ENCODE measurements at regions not wholly inside any gene's neighbourhood (a gene's known extent, or its start where the extent isn't known, plus 50 kb on each side); places are given as distances from the start of the nearest gene placed in this dataset.
"Not testable (repeated sequence)": the region's sequence is repeated elsewhere in the genome, so short reads cannot be mapped to it uniquely, and the experiment has no call there.

- no peaks in the 10 kb centered on the region for H3F3A ChIP-seq (ENCODE audit: insufficient read depth, low read length)
- H3K9ac ChIP-seq (ENCODE audit: low read length) = no peak overlapping the region
- no peaks in the 10 kb centered on the region for H4K20me1 ChIP-seq (ENCODE audit: insufficient read depth, low read length)
- H3K27me3 ChIP-seq (replicated peaks; ENCODE audit: insufficient read depth, low read length) = no peaks in the 10 kb centered on the region
- H3K27ac ChIP-seq (ENCODE audit: low read length) = no peak overlapping the region
- no peaks in the 10 kb centered on the region for H3K9me2 ChIP-seq (replicated peaks; ENCODE audit: insufficient read depth, low read length)
- DNase-seq = no peak
- H3K4me3 ChIP-seq (ENCODE audit: low read length) = no peak overlapping the region
- H3K4me1 ChIP-seq (ENCODE audit: low read length) = no peaks in the 10 kb centered on the region
- TF ChIP-seq EZH2phosphoT487 (IDR thresholded peaks at IDR 0.05; ENCODE audit: low read length) = no peak
- TF ChIP-seq CTCF (IDR thresholded peaks at IDR 0.05; ENCODE audit: low read length) = no peak
- TF ChIP-seq EZH2 (optimal IDR thresholded peaks at IDR 0.05; ENCODE audit: low read depth, low read length) = no peak
- no peak overlapping the region for H2AFZ ChIP-seq (ENCODE audit: low read length)
- H3K36me3 ChIP-seq (replicated peaks; ENCODE audit: insufficient read depth, low read length) = no peaks in the 10 kb centered on the region
- no peak overlapping the region for H3K4me2 ChIP-seq (ENCODE audit: low read depth, low read length)
- H3K79me2 ChIP-seq (ENCODE audit: low read length) = no peaks in the 10 kb centered on the region
- no peaks in the 10 kb centered on the region for H3K9me3 ChIP-seq (replicated peaks; ENCODE audit: insufficient read depth, low read length)
Observed at GRCh38 chr16:9014389-9014788, 50.7 kb upstream of the USP7 start.

GRCh38 chr16:9015489-9015888 lies 51.8 kb upstream of the USP7 start:
- Histone ChIP-seq H3K4me2 (ENCODE audit: low read depth, low read length) (no peak overlapping the region), H3K9me3 (replicated peaks; ENCODE audit: insufficient read depth, low read length) (no peaks in the 10 kb centered on the region), H3F3A (ENCODE audit: insufficient read depth, low read length) (no peaks in the 10 kb centered on the region), H2AFZ (ENCODE audit: low read length) (no peak overlapping the region), H3K4me3 (ENCODE audit: low read length) (no peak overlapping the region), H3K9ac (ENCODE audit: low read length) (no peak overlapping the region), H4K20me1 (ENCODE audit: insufficient read depth, low read length) (no peaks in the 10 kb centered on the region), H3K36me3 (replicated peaks; ENCODE audit: insufficient read depth, low read length) (no peaks in the 10 kb centered on the region), H3K27me3 (replicated peaks; ENCODE audit: insufficient read depth, low read length) (no peaks in the 10 kb centered on the region), H3K27ac (ENCODE audit: low read length) (no peak overlapping the region), H3K4me1 (ENCODE audit: low read length) (no peaks in the 10 kb centered on the region), H3K79me2 (ENCODE audit: low read length) (no peaks in the 10 kb centered on the region), H3K9me2 (replicated peaks; ENCODE audit: insufficient read depth, low read length) (no peaks in the 10 kb centered on the region)
- TF ChIP-seq CTCF (IDR thresholded peaks at IDR 0.05; ENCODE audit: low read length) = no peak
- no peak for TF ChIP-seq EZH2 (optimal IDR thresholded peaks at IDR 0.05; ENCODE audit: low read depth, low read length)
- TF ChIP-seq EZH2phosphoT487 (IDR thresholded peaks at IDR 0.05; ENCODE audit: low read length) = no peak
- DNase-seq = no peak

- H3K4me2 ChIP-seq (ENCODE audit: low read depth, low read length); H3K79me2 ChIP-seq (ENCODE audit: low read length); H2AFZ ChIP-seq (ENCODE audit: low read length); DNase-seq; H3K4me3 ChIP-seq (ENCODE audit: low read length); H3K9me3 ChIP-seq (replicated peaks; ENCODE audit: insufficient read depth, low read length); H3K27me3 ChIP-seq (replicated peaks; ENCODE audit: insufficient read depth, low read length); H3K4me1 ChIP-seq (ENCODE audit: low read length); H3K27ac ChIP-seq (ENCODE audit: low read length); H3K36me3 ChIP-seq (replicated peaks; ENCODE audit: insufficient read depth, low read length); H3F3A ChIP-seq (ENCODE audit: insufficient read depth, low read length); H4K20me1 ChIP-seq (ENCODE audit: insufficient read depth, low read length); H3K9ac ChIP-seq (ENCODE audit: low read length); H3K9me2 ChIP-seq (replicated peaks; ENCODE audit: insufficient read depth, low read length): not testable (repeated sequence)
Observed at GRCh38 chr16:9016005-9016404, 52.3 kb upstream of the USP7 start.

GRCh38 chr16:9016824-9017223 lies 53.1 kb upstream of the USP7 start:
- no peak overlapping the region for H3K4me3 ChIP-seq (ENCODE audit: low read length)
- H3K27ac ChIP-seq (ENCODE audit: low read length) = no peak overlapping the region
- no peak overlapping the region for H3K4me2 ChIP-seq (ENCODE audit: low read depth, low read length)
- no peaks in the 10 kb centered on the region for H4K20me1 ChIP-seq (ENCODE audit: insufficient read depth, low read length)
- H3K4me1 ChIP-seq (ENCODE audit: low read length) = no peaks in the 10 kb centered on the region
- TF ChIP-seq CTCF (IDR thresholded peaks at IDR 0.05; ENCODE audit: low read length) = no peak
- no peak for TF ChIP-seq EZH2phosphoT487 (IDR thresholded peaks at IDR 0.05; ENCODE audit: low read length)
- TF ChIP-seq EZH2 (optimal IDR thresholded peaks at IDR 0.05; ENCODE audit: low read depth, low read length) = no peak
- H3K9ac ChIP-seq (ENCODE audit: low read length) = no peak overlapping the region
- H3K27me3 ChIP-seq (replicated peaks; ENCODE audit: insufficient read depth, low read length) = no peaks in the 10 kb centered on the region
- no peak overlapping the region for H2AFZ ChIP-seq (ENCODE audit: low read length)
- H3K9me3 ChIP-seq (replicated peaks; ENCODE audit: insufficient read depth, low read length) = no peaks in the 10 kb centered on the region
- H3K36me3 ChIP-seq (replicated peaks; ENCODE audit: insufficient read depth, low read length) = no peaks in the 10 kb centered on the region
- DNase-seq = no peak
- H3F3A ChIP-seq (ENCODE audit: insufficient read depth, low read length) = no peaks in the 10 kb centered on the region
- no peaks in the 10 kb centered on the region for H3K9me2 ChIP-seq (replicated peaks; ENCODE audit: insufficient read depth, low read length)
- no peaks in the 10 kb centered on the region for H3K79me2 ChIP-seq (ENCODE audit: low read length)

Measured in MM.1S (cell line).